WTC11 (cell line): ENCODE measurements at regions not wholly inside any gene's neighbourhood (a gene's known extent, or its start where the extent isn't known, plus 50 kb on each side); places are given as distances from the start of the nearest gene placed in this dataset.

Experiments
- ATF2 ChIP-seq: sonication (generic); formaldehyde crosslinking; IDR thresholded peaks from 2 replicates; pipeline ENCODE4 v1.8.1; 2022; ENCODE audit warnings: low read depth, missing genetic modification reagents, borderline replicate concordance
- ATF3 ChIP-seq: sonication (generic); formaldehyde crosslinking; conservative IDR thresholded peaks from 2 replicates; pipeline ENCODE4 v1.8.1; 2022; ENCODE audit warnings: mild to moderate bottlenecking, missing genetic modification reagents
- CBFB ChIP-seq: sonication (generic); formaldehyde crosslinking; IDR thresholded peaks from 2 replicates; pipeline ENCODE4 v1.8.1; 2022; ENCODE audit warnings: mild to moderate bottlenecking, low read depth, missing genetic modification reagents
- CTCF ChIP-seq: fragments of 200-600 bp; IDR thresholded peaks from 2 replicates; pipeline ENCODE4 v1.8.0; 2022; ENCODE audit warnings: antibody characterized with exemption
- E2F1 ChIP-seq: sonication (generic); formaldehyde crosslinking; IDR thresholded peaks from 2 replicates; pipeline ENCODE4 v1.8.0; 2022; ENCODE audit warnings: mild to moderate bottlenecking, missing genetic modification reagents
- E2F4 ChIP-seq: sonication (generic); formaldehyde crosslinking; IDR thresholded peaks from 2 replicates; pipeline ENCODE4 v1.8.1; 2022; ENCODE audit warnings: low read depth, mild to moderate bottlenecking, moderate library complexity, missing genetic modification reagents, borderline replicate concordance
- E2F5 ChIP-seq: sonication (generic); formaldehyde crosslinking; IDR thresholded peaks from 2 replicates; pipeline ENCODE4 v1.8.1; 2022; ENCODE audit warnings: mild to moderate bottlenecking, moderate library complexity, missing genetic modification reagents
- MAX ChIP-seq: sonication (generic); formaldehyde crosslinking; IDR thresholded peaks from 2 replicates; pipeline ENCODE4 v1.8.0; 2022; ENCODE audit warnings: mild to moderate bottlenecking, missing genetic modification reagents
- SP1 ChIP-seq: sonication (generic); formaldehyde crosslinking; conservative IDR thresholded peaks from 2 replicates; pipeline ENCODE4 v1.8.1; 2022; ENCODE audit warnings: missing genetic modification reagents

GRCh38 chr4:14337892-14338584, 664.2 kb upstream of the CPEB2 start:
- TF ChIP-seq CTCF, result no peak
- TF ChIP-seq E2F4 (CRISPR knock-in tag), result no peak
- TF ChIP-seq ATF3 (CRISPR knock-in tag), result no peak
- no peak for TF ChIP-seq SP1 (CRISPR knock-in tag)
- TF ChIP-seq E2F5 (CRISPR knock-in tag), result no peak
- TF ChIP-seq E2F1 (CRISPR knock-in tag), result no peak
- no peak for TF ChIP-seq CBFB (CRISPR knock-in tag)
- no peak for TF ChIP-seq MAX (CRISPR knock-in tag)
- no peak for TF ChIP-seq ATF2 (CRISPR knock-in tag)
